Endothelial cell of umbilical vein (primary cell): ENCODE measurements at regions not wholly inside any gene's neighbourhood (a gene's known extent, or its start where the extent isn't known, plus 50 kb on each side); places are given as distances from the start of the nearest gene placed in this dataset.

Experiments
- BruUV-seq: library from RNA; stranded (reverse); fragments of 400-500 nt; replicated peaks from 2 replicates; lab custom pipeline; 2021; lab: Mats Ljungman, UMichigan
- CTCF ChIA-PET: fragments of 300-600, 350-600 bp; sonication (Branson Sonifier 250); formaldehyde crosslinking; loops from one replicate; lab custom pipeline; 2021; ENCODE audit warnings: antibody characterized with exemption, inconsistent platforms; lab: Charles Lee
- POLR2A ChIA-PET: fragments of 300-600, 350-600 bp; sonication (Branson Sonifier 250); formaldehyde crosslinking; loops from one replicate; lab custom pipeline; 2021; ENCODE audit warnings: antibody characterized with exemption, inconsistent platforms; lab: Charles Lee
- DNase-seq: peaks from one replicate; pipeline ENCODE4 v3.0.0-alpha.2; 2011; ENCODE audit warnings: low read depth, low spot score
- FAIRE-seq: peaks from 2 replicates; lab custom pipeline; 2011; peaks lifted over from hg19 to GRCh38; lab: Jason Lieb, UNC
- H2AFZ ChIP-seq: 2 replicates; pipeline ENCODE4 v1.6.0; 2012; ENCODE audit warnings: low read depth, low read length, control low read depth, inconsistent platforms
- H3K27ac ChIP-seq: 2 replicates; pipeline ENCODE4 v1.5.1; 2011; ENCODE audit warnings: low read depth, mild to moderate bottlenecking, control low read depth, low read length, moderate library complexity; ENCODE audit not compliant: insufficient read depth
- H3K27me3 ChIP-seq, 2 experiments: 2 replicates each; pipeline versions ENCODE4 v1.6.0 to v1.6.1; 2011; ENCODE audit warnings: low read length in 2 of 2, mixed read lengths in 1 of 2; ENCODE audit not compliant: control insufficient read depth in 2 of 2, insufficient read depth in 2 of 2
- H3K36me3 ChIP-seq, 2 experiments: 2 replicates in 1 of 2; 3 replicates in 1 of 2; pipeline ENCODE4 v1.5.1; 2011; ENCODE audit warnings: low read length in 2 of 2, mild to moderate bottlenecking in 1 of 2, moderate library complexity in 1 of 2; ENCODE audit not compliant: control insufficient read depth in 2 of 2, insufficient read depth in 2 of 2; ENCODE audit errors: extremely low read depth in 1 of 2
- H3K4me1 ChIP-seq: 3 replicates; pipeline ENCODE4 v1.5.1; 2011; ENCODE audit warnings: mild to moderate bottlenecking, low read length; ENCODE audit not compliant: control insufficient read depth, insufficient read depth; ENCODE audit errors: extremely low read depth
- H3K4me2 ChIP-seq: 2 replicates; pipeline ENCODE4 v1.6.1; 2011; ENCODE audit warnings: low read length, control low read depth, mixed read lengths; ENCODE audit not compliant: insufficient read depth
- H3K4me3 ChIP-seq, 3 experiments: fragments of 200-600 bp in 1 of 3; sonication (generic), shearing (Covaris generic) in 1 of 3; replicated peaks in 1 of 3; 2 replicates each; pipeline ENCODE4 v1.5.1; 2011 to 2016; ENCODE audit warnings: control low read depth in 3 of 3, low read length in 3 of 3, mild to moderate bottlenecking in 2 of 3, inconsistent platforms in 1 of 3, low read depth in 1 of 3, moderate library complexity in 1 of 3; ENCODE audit not compliant: insufficient read depth in 1 of 3
- H3K79me2 ChIP-seq: 2 replicates; pipeline ENCODE4 v1.6.0; 2012; ENCODE audit warnings: low read length, inconsistent platforms; ENCODE audit not compliant: control insufficient read depth, insufficient read depth
- H3K9ac ChIP-seq: replicated peaks from 2 replicates; pipeline ENCODE3; 2011; ENCODE audit warnings: low read length, control low read depth; ENCODE audit not compliant: insufficient read depth; ENCODE audit errors: extremely low read depth
- H3K9me1 ChIP-seq: replicated peaks from 3 replicates; pipeline ENCODE4 v1.6.0; 2011; ENCODE audit warnings: mild to moderate bottlenecking, low read length; ENCODE audit not compliant: control insufficient read depth, insufficient read depth; ENCODE audit errors: extremely low read depth
- H3K9me3 ChIP-seq: replicated peaks from 2 replicates; pipeline ENCODE4 v1.5.1; 2012; ENCODE audit warnings: low read length, inconsistent platforms; ENCODE audit not compliant: control insufficient read depth, insufficient read depth
- H4K20me1 ChIP-seq: replicated peaks from 2 replicates; pipeline ENCODE3; 2011; ENCODE audit warnings: mild to moderate bottlenecking, low read length; ENCODE audit not compliant: control insufficient read depth, insufficient read depth; ENCODE audit errors: extremely low read depth
- CTCF ChIP-seq, 2 donors: IDR thresholded peaks; 1 replicate in 1 of 2; 2 replicates in 1 of 2; pipeline ENCODE4 v1.5.1; 2011; ENCODE audit warnings: low read length in 2 of 2, mild to moderate bottlenecking in 2 of 2, moderate library complexity in 2 of 2, control low read depth in 1 of 2, inconsistent platforms in 1 of 2, low read depth in 1 of 2; ENCODE audit not compliant: insufficient read depth in 1 of 2; ENCODE audit errors: extremely low read depth in 1 of 2
- EZH2 ChIP-seq: IDR thresholded peaks from 2 replicates; pipeline ENCODE4 v1.6.1; 2012; ENCODE audit warnings: borderline replicate concordance, low read depth, mild to moderate bottlenecking, moderate library complexity, low read length, inconsistent platforms; ENCODE audit not compliant: severe bottlenecking
- FOS ChIP-seq: IDR thresholded peaks from 2 replicates; pipeline ENCODE4 v1.6.1; 2011; ENCODE audit warnings: mild to moderate bottlenecking, low read length, moderate library complexity, borderline replicate concordance; ENCODE audit not compliant: insufficient read depth
- GATA2 ChIP-seq: IDR thresholded peaks from 2 replicates; pipeline ENCODE4 v1.7.0; 2011; ENCODE audit warnings: low read depth, mild to moderate bottlenecking, moderate library complexity, mixed read lengths, low read length; ENCODE audit not compliant: insufficient read length, insufficient read depth
- JUN ChIP-seq: IDR thresholded peaks from 2 replicates; pipeline ENCODE4 v1.6.1; 2011; ENCODE audit warnings: borderline replicate concordance, low read depth; ENCODE audit not compliant: insufficient read length, insufficient read depth
- MAX ChIP-seq: IDR thresholded peaks from 2 replicates; pipeline ENCODE4 v1.6.1; 2011; ENCODE audit not compliant: insufficient read depth, insufficient read length
- MYC ChIP-seq: IDR thresholded peaks from one replicate; pipeline ENCODE4 v1.6.1; 2011; ENCODE audit warnings: mild to moderate bottlenecking, low read depth, low read length
- POLR2A ChIP-seq: IDR thresholded peaks from 2 replicates; pipeline ENCODE4 v1.6.1; 2012; ENCODE audit warnings: low read depth, mild to moderate bottlenecking, control low read depth, low read length
- POLR2AphosphoS5 ChIP-seq: IDR thresholded peaks from 2 replicates; pipeline ENCODE4 v1.6.1; 2012; ENCODE audit warnings: low read depth, mild to moderate bottlenecking, control low read depth, low read length, moderate library complexity; ENCODE audit not compliant: insufficient read depth
- dilution Hi-C: fragments of 300-500 bp; cut with MboI; formaldehyde crosslinking; loops from one replicate; pipeline ENCODE4 v1.15.0; 2019; ENCODE audit warnings: low sequenced_read_pairs; ENCODE audit not compliant: extremely low pct_ligation_motif_present
- intact Hi-C: fragments of 100-400 bp; cut with micrococcal nuclease; formaldehyde crosslinking; loops from one replicate; pipeline ENCODE4 v1.10.0; 2022

- H3K27me3 ChIP-seq, result no peaks in the 10 kb centered on the region
- no peak for DNase-seq
- H3K9me1 ChIP-seq, result no peaks in the 10 kb centered on the region
- H3K4me3 ChIP-seq, result no peak overlapping the region
- TF ChIP-seq MYC (no peak), MAX (no peak), JUN (no peak), GATA2 (no peak), POLR2AphosphoS5 (no peak), POLR2A (no peak)
- no peak overlapping the region for H3K9ac ChIP-seq
- ChIA-PET POLR2A (no interaction called here), CTCF (no interaction called here)
- no peaks in the 10 kb centered on the region for H3K9me3 ChIP-seq
- H4K20me1 ChIP-seq, result no peaks in the 10 kb centered on the region
- H3K79me2 ChIP-seq, result no peaks in the 10 kb centered on the region
- intact Hi-C loops (no loop called here), dilution Hi-C loops (no loop called here)
- H3K36me3 ChIP-seq, result no peaks in the 10 kb centered on the region
- FAIRE-seq, result no peak
- no peak overlapping the region for H3K4me2 ChIP-seq
- no peaks in the 10 kb centered on the region for H3K4me1 ChIP-seq
- no peak overlapping the region for H2AFZ ChIP-seq
- BruUV-seq, result no TSS peak
- no peak overlapping the region for H3K27ac ChIP-seq
These were observed 206.8 kb upstream of the LHX5 start for GRCh38 chr12:113678223-113679119.

GRCh38 chr12:113676547-113676946 is 204.9 kb upstream of the LHX5 start:
- Histone ChIP-seq H3K27ac (no peak overlapping the region), H3K27me3 (no peaks in the 10 kb centered on the region), H3K79me2 (no peaks in the 10 kb centered on the region), H3K4me1 (no peaks in the 10 kb centered on the region), H3K36me3 (no peaks in the 10 kb centered on the region), H3K4me3 (no peak overlapping the region), H3K9ac (no peak overlapping the region), H4K20me1 (no peaks in the 10 kb centered on the region), H2AFZ (no peak overlapping the region), H3K9me3 (no peaks in the 10 kb centered on the region), H3K4me2 (no peak overlapping the region), H3K9me1 (no peaks in the 10 kb centered on the region)
- intact Hi-C loops (no loop called here), dilution Hi-C loops (no loop called here)
- no TSS peak for BruUV-seq
- TF ChIP-seq CTCF (IDR thresholded peaks at IDR 0.05; ENCODE audit: extremely low read depth in 1 of 2, insufficient read depth in 1 of 2, low read depth in 1 of 2, low read length in 2 of 2), result no peak
- TF ChIP-seq EZH2, result no peak
- TF ChIP-seq MAX, result no peak
- TF ChIP-seq GATA2, result no peak
- no peak for TF ChIP-seq JUN
- TF ChIP-seq POLR2A, result no peak
- no peak for TF ChIP-seq POLR2AphosphoS5
- no peak for TF ChIP-seq FOS
- no peak for TF ChIP-seq MYC
- no peak for DNase-seq
- POLR2A ChIA-PET, result no interaction called here
- CTCF ChIA-PET, result no interaction called here
- FAIRE-seq, result no peak
